Muscle of arm (tissue), 1 donor: ENCODE measurements at regions not wholly inside any gene's neighbourhood (a gene's known extent, or its start where the extent isn't known, plus 50 kb on each side); places are given as distances from the start of the nearest gene placed in this dataset.

Source experiments
- DNase-seq: peaks from one replicate; pipeline ENCODE4 v3.0.0-alpha.2; 2013

- no peak for DNase-seq
Measured at GRCh38 chr17:79444198-79444597, 166.7 kb downstream of the RBFOX3 start.

- DNase-seq, result no peak
Measured at GRCh38 chr17:79443026-79443425, 167.8 kb downstream of the RBFOX3 start.

GRCh38 chr17:79441356-79442160, 169.3 kb downstream of the RBFOX3 start:
- peak; percentile 38 for DNase-seq

GRCh38 chr17:79440251-79440650, 170.6 kb downstream of the RBFOX3 start:
- no peak for DNase-seq

GRCh38 chr17:79439493-79439892, 171.4 kb downstream of the RBFOX3 start:
- no peak for DNase-seq

- no peak for DNase-seq
Measured at GRCh38 chr17:79438546-79439334, 172.1 kb downstream of the RBFOX3 start.

- no peak for DNase-seq
Measured at GRCh38 chr17:79438058-79438457, 172.8 kb downstream of the RBFOX3 start.

GRCh38 chr17:79437081-79437480, 173.8 kb downstream of the RBFOX3 start:
- DNase-seq, result no peak

- no peak for DNase-seq
Measured at GRCh38 chr17:79435962-79436361, 174.9 kb downstream of the RBFOX3 start.

GRCh38 chr17:79435296-79435695, 175.6 kb downstream of the RBFOX3 start:
- no peak for DNase-seq

- no peak for DNase-seq
Measured at GRCh38 chr17:79434215-79434614, 176.6 kb downstream of the RBFOX3 start.

- DNase-seq, result no peak
Measured at GRCh38 chr17:79433379-79433778, 177.5 kb downstream of the RBFOX3 start.

GRCh38 chr17:79431175-79431574, 179.7 kb downstream of the RBFOX3 start:
- DNase-seq, result no peak

- DNase-seq, result no peak
Measured at GRCh38 chr17:79429864-79430494, 180.9 kb downstream of the RBFOX3 start.

- no peak for DNase-seq
Measured at GRCh38 chr17:79428988-79429387, 181.9 kb downstream of the RBFOX3 start.

GRCh38 chr17:79427621-79428539, 183.0 kb downstream of the RBFOX3 start:
- no peak for DNase-seq

GRCh38 chr17:79425686-79426085, 185.2 kb downstream of the RBFOX3 start:
- no peak for DNase-seq

GRCh38 chr17:79424471-79425185, 186.2 kb downstream of the RBFOX3 start:
- no peak for DNase-seq

- no peak for DNase-seq
Measured at GRCh38 chr17:79423811-79424465, 186.9 kb downstream of the RBFOX3 start.

GRCh38 chr17:79422236-79422635, 188.6 kb downstream of the RBFOX3 start:
- DNase-seq, result no peak
